HL-60 (cell line): ENCODE measurements at regions not wholly inside any gene's neighbourhood (a gene's known extent, or its start where the extent isn't known, plus 50 kb on each side); places are given as distances from the start of the nearest gene placed in this dataset.

Experiments
- CTCF ChIP-seq: IDR thresholded peaks from one replicate; pipeline ENCODE4 v1.5.1; 2011; ENCODE audit warnings: low read length, control low read depth, inconsistent platforms; ENCODE audit not compliant: insufficient read depth
- GABPA ChIP-seq: IDR thresholded peaks from 2 replicates; pipeline ENCODE4 v1.6.1; 2012; ENCODE audit warnings: low read depth

- no peak for TF ChIP-seq CTCF
- no peak for TF ChIP-seq GABPA
These were observed 600.1 kb upstream of the ZNF804A start for GRCh38 chr2:183998041-183998796.
